GM12878 (cell line): ENCODE measurements at regions not wholly inside any gene's neighbourhood (a gene's known extent, or its start where the extent isn't known, plus 50 kb on each side); places are given as distances from the start of the nearest gene placed in this dataset.

Experiments used
- CBFB ChIP-seq: IDR thresholded peaks from 2 replicates; pipeline ENCODE4 v1.6.1; 2016; ENCODE audit warnings: antibody characterized with exemption, low read depth
- CTCF ChIP-seq, 3 experiments: IDR thresholded peaks in 2 of 3; conservative IDR thresholded peaks in 1 of 3; 2 replicates each; pipeline ENCODE4 v1.5.1; 2011; ENCODE audit warnings: low read depth in 3 of 3, low read length in 3 of 3, mild to moderate bottlenecking in 3 of 3, control low read depth in 2 of 3, moderate library complexity in 2 of 3, inconsistent platforms in 1 of 3, mixed read lengths in 1 of 3; ENCODE audit not compliant: control insufficient read depth in 2 of 3, insufficient read depth in 1 of 3; ENCODE audit errors: extremely low read depth in 1 of 3
- ESRRA ChIP-seq: IDR thresholded peaks from 2 replicates; pipeline ENCODE4 v1.6.1; 2012; ENCODE audit warnings: mild to moderate bottlenecking, low read length, improper control_type of control experiment
- ETV6 ChIP-seq, 2 experiments: fragments of 450-650 bp in 1 of 2; IDR thresholded peaks in 1 of 2; conservative IDR thresholded peaks in 1 of 2; 2 replicates each; pipeline ENCODE4 v1.6.1; 2014; ENCODE audit warnings: antibody characterized with exemption in 1 of 2, borderline replicate concordance in 1 of 2, low read depth in 1 of 2, mild to moderate bottlenecking in 1 of 2, moderate library complexity in 1 of 2
- EZH2 ChIP-seq: IDR thresholded peaks from 2 replicates; pipeline ENCODE4 v1.6.1; 2012; ENCODE audit warnings: low read depth, mild to moderate bottlenecking, control low read depth, inconsistent platforms, low read length, borderline replicate concordance; ENCODE audit not compliant: control insufficient read depth
- KAT2A ChIP-seq: conservative IDR thresholded peaks from 2 replicates; pipeline ENCODE4 v1.6.1; 2011; ENCODE audit warnings: low read depth, low read length; ENCODE audit not compliant: control insufficient read depth
- NRF1 ChIP-seq: conservative IDR thresholded peaks from 2 replicates; pipeline ENCODE4 v1.6.1; 2011; ENCODE audit warnings: mild to moderate bottlenecking, low read depth, low read length, improper control_type of control experiment
- POLR2A ChIP-seq: IDR thresholded peaks from 2 replicates; pipeline ENCODE4 v1.6.1; 2011; ENCODE audit warnings: low read depth, mild to moderate bottlenecking, low read length
- POLR2AphosphoS5 ChIP-seq: IDR thresholded peaks from 2 replicates; pipeline ENCODE4 v1.6.1; 2011; ENCODE audit warnings: mild to moderate bottlenecking, low read length, inconsistent platforms
- RAD21 ChIP-seq: IDR thresholded peaks from 2 replicates; pipeline ENCODE4 v1.6.1; 2011; ENCODE audit warnings: mild to moderate bottlenecking, low read depth, low read length, moderate library complexity; ENCODE audit not compliant: insufficient read depth
- RBBP5 ChIP-seq: fragments of 200-600 bp; sonication (generic); conservative IDR thresholded peaks from 2 replicates; pipeline ENCODE4 v1.6.1; 2016
- ZSCAN29 ChIP-seq: fragments of 450-650 bp; IDR thresholded peaks from 2 replicates; pipeline ENCODE4 v1.6.1; 2017; ENCODE audit warnings: mild to moderate bottlenecking, moderate library complexity

GRCh38 chr22:42320443-42321416 lies 50.3 kb upstream of the TCF20 start:
- TF ChIP-seq NRF1 (no peak), CTCF (IDR thresholded peaks at IDR 0.05 in 2 of 3, conservative IDR thresholded peaks at IDR 0.05 in 1 of 3; ENCODE audit: control insufficient read depth in 2 of 3, extremely low read depth in 1 of 3, insufficient read depth in 1 of 3, low read depth in 3 of 3, low read length in 3 of 3) (no peak), CBFB (no peak), RAD21 (no peak), POLR2A (no peak), ESRRA (no peak), KAT2A (no peak), POLR2AphosphoS5 (no peak), RBBP5 (no peak), ETV6 (conservative IDR thresholded peaks at IDR 0.05 in 1 of 2, IDR thresholded peaks at IDR 0.05 in 1 of 2; ENCODE audit: borderline replicate concordance in 1 of 2, low read depth in 1 of 2) (no peak), ZSCAN29 (no peak), EZH2 (no peak)
